Activated CD4-positive, alpha-beta T cell treated with anti-CD3 and anti-CD28 coated beads, Interleukin-2, amount 50 U/mL, for 4 hours (primary cell): ENCODE measurements at regions not wholly inside any gene's neighbourhood (a gene's known extent, or its start where the extent isn't known, plus 50 kb on each side); places are given as distances from the start of the nearest gene placed in this dataset.

Source experiments
- DNase-seq, 2 experiments: peaks; one replicate each; pipeline ENCODE4 v3.0.0-alpha.2; 2020

- no peak for DNase-seq
Measured at GRCh38 chr2:11955884-11956291, 209.5 kb downstream of the LPIN1 start.

- no peak for DNase-seq
Measured at GRCh38 chr2:11962707-11963328, 216.4 kb downstream of the LPIN1 start.

GRCh38 chr2:11963966-11964365 lies 217.5 kb downstream of the LPIN1 start:
- DNase-seq = no peak

GRCh38 chr2:11967946-11968465 lies 221.6 kb downstream of the LPIN1 start:
- no peak for DNase-seq

GRCh38 chr2:11968521-11968920 lies 222.1 kb downstream of the LPIN1 start:
- no peak for DNase-seq

GRCh38 chr2:11969774-11970173 lies 223.3 kb downstream of the LPIN1 start:
- no peak for DNase-seq

GRCh38 chr2:11974573-11974972 lies 228.1 kb downstream of the LPIN1 start:
- DNase-seq = no peak

- DNase-seq = no peak
Measured at GRCh38 chr2:11975373-11975772, 228.9 kb downstream of the LPIN1 start.

- DNase-seq = no peak
Measured at GRCh38 chr2:11976073-11976472, 229.6 kb downstream of the LPIN1 start.

- DNase-seq = no peak
Measured at GRCh38 chr2:11977766-11978524, 231.5 kb downstream of the LPIN1 start.

- DNase-seq = no peak
Measured at GRCh38 chr2:11980809-11981208, 234.4 kb downstream of the LPIN1 start.

- DNase-seq = no peak
Measured at GRCh38 chr2:11983401-11983800, 237.0 kb downstream of the LPIN1 start.

- no peak for DNase-seq
Measured at GRCh38 chr2:11983870-11984269, 237.4 kb downstream of the LPIN1 start.

GRCh38 chr2:11984316-11985158 lies 238.1 kb downstream of the LPIN1 start:
- DNase-seq = no peak

GRCh38 chr2:11985817-11986566 lies 239.6 kb downstream of the LPIN1 start:
- no peak for DNase-seq

- DNase-seq = no peak
Measured at GRCh38 chr2:11987151-11987550, 240.7 kb downstream of the LPIN1 start.

- no peak for DNase-seq
Measured at GRCh38 chr2:11988691-11989353, 242.4 kb downstream of the LPIN1 start.

- no peak for DNase-seq
Measured at GRCh38 chr2:11989354-11989703, 242.9 kb downstream of the LPIN1 start.

GRCh38 chr2:11990576-11990975 lies 244.1 kb downstream of the LPIN1 start:
- DNase-seq = no peak

- DNase-seq = no peak
Measured at GRCh38 chr2:11993749-11994148, 247.3 kb downstream of the LPIN1 start.

GRCh38 chr2:11995456-11995855 lies 249.0 kb downstream of the LPIN1 start:
- DNase-seq = no peak

GRCh38 chr2:11996618-11997017 lies 250.2 kb downstream of the LPIN1 start:
- no peak for DNase-seq
